GM12801 (cell line): ENCODE measurements at regions not wholly inside any gene's neighbourhood (a gene's known extent, or its start where the extent isn't known, plus 50 kb on each side); places are given as distances from the start of the nearest gene placed in this dataset.

Source experiments
- TF ChIP-seq, protein P1 (sequence below): IDR thresholded peaks from one replicate; pipeline ENCODE4 v1.5.1; 2011; ENCODE audit warnings: control low read depth; ENCODE audit not compliant: insufficient read length; ENCODE audit errors: extremely low read depth

DNA sequence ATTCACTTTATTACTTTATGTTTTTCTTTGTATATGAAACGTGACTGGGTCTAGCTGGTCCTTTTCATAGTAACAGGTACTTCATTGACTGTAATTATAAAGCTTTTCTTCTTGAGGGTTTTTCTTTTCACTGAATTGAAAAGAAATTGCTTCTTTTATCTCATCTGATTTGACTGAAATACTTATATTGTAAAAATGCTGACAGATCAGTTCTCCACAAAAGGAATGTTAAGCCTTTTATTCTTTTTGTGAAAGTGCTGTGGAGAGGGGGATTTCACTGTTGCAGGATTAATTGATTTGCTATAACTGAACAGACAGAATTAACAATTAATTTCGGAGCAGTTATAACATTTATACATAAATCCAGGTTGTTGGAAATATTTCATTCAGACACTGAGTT, 2043.6 kb upstream of the C9orf72 start:
- TF ChIP-seq, protein P1, sequence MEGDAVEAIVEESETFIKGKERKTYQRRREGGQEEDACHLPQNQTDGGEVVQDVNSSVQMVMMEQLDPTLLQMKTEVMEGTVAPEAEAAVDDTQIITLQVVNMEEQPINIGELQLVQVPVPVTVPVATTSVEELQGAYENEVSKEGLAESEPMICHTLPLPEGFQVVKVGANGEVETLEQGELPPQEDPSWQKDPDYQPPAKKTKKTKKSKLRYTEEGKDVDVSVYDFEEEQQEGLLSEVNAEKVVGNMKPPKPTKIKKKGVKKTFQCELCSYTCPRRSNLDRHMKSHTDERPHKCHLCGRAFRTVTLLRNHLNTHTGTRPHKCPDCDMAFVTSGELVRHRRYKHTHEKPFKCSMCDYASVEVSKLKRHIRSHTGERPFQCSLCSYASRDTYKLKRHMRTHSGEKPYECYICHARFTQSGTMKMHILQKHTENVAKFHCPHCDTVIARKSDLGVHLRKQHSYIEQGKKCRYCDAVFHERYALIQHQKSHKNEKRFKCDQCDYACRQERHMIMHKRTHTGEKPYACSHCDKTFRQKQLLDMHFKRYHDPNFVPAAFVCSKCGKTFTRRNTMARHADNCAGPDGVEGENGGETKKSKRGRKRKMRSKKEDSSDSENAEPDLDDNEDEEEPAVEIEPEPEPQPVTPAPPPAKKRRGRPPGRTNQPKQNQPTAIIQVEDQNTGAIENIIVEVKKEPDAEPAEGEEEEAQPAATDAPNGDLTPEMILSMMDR = no peak

DNA sequence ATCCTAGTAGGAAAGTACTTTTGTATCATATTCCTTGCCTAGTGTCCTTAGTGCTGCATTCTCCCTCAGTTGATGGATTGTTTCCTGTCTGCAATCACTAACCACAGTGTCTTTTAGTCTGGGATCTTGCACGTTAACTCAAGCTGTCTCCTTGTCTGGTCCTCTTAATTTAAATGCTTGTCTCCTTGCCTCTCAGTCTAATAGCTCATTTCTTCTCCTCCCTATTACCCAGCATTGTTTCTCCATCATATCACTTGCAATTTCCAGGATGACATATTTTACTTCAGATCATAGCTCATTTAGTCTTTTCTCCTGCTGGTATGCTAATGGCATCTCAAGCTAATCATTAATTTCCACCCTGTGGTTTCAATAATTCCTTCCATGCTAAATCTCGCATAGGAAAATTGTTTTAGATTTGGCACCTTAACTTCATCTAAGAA, 2052.0 kb upstream of the C9orf72 start:
- TF ChIP-seq, protein P1 = no peak

DNA sequence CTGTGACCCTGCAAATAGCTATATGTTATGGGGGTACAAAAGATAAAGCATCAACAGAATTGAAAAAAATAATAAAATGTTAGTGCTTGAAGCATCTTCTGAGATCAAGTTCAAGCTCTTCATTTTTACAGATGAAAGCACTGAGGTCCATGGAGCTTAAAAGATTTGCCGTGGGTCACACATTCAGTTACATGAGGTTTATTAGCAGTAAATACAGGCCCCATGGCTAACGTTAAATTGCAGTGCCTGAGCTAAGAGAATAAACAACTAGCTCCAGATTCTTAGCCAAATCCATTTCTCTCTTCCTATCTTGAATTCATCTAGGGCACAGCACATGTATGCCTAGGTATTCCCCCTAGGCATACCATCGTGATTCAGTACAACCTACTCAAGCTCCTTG, 2052.7 kb upstream of the C9orf72 start:
- TF ChIP-seq, protein P1 = no peak

DNA sequence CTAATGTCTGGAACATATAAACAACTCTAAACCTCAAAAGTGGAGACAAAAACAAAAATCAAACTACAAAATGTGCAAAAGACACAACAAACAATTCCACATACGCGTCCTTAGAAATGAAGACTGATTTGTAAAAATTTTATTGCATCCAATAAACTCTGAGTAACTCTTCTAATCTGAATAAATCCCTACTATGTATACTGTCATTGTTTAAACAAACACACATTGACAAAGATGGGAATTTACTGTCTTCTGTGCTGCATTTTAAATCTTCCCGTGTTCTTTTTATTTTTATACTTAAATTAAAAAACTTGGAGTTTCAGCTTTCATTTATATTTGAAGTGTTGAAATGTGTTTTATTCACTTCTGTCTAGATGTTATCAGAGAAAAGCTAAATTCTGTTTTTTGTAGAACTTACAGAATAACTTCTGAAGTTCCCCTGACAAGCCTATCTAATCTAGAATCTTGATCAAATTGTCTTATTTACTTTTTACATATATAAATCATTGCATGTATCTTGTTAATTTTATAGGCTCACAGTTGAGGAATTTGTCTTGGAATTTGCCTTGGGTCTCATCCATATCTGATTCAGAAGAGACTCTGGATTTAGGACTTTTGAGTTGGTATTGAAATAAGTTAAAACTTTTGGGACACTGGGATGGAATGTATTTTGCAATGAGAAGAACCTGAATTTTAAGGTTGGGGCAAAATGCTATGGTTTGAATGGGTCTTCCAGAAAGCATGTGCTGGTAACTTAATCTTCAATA, 2064.4 kb upstream of the C9orf72 start:
- TF ChIP-seq, protein P1 = no peak

DNA sequence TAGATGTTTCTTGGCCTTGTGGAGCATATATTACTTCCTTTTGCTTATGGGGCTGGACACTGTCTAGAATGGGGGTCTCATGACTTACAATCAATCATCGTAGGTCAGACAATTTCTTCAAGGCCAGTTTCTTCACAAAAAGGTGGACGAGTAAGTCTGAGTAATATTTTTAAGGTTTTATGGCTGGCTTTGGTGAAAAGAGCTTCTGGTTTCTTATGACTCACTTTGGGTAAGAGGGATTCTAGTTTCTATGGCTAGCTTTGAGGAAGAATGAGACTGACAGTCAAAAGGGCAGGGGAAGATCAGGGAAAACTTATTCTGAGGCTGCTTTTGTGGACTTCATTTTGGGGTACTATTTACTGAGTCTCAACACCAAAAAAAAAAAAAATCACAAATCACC, 2067.2 kb upstream of the C9orf72 start:
- TF ChIP-seq, protein P1 = no peak

DNA sequence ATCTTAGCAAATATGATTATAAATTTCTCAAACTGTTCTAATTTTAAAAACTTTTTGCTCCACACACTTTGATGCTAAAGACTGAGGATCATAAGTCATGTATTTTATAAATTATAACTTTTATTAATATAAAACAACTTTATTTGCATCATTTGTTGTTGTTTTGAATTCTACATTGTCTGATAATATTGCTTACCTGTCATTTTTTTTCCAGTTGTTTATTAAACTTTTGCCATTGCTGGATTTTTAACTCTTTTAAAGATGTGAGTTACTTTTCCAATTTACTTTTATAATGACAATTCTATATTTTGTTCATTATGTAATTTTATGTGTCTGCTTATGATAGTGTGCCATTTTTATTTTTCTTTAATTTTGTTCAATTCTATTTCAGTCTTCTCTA, 2071.2 kb upstream of the C9orf72 start:
- TF ChIP-seq, protein P1 = no peak

DNA sequence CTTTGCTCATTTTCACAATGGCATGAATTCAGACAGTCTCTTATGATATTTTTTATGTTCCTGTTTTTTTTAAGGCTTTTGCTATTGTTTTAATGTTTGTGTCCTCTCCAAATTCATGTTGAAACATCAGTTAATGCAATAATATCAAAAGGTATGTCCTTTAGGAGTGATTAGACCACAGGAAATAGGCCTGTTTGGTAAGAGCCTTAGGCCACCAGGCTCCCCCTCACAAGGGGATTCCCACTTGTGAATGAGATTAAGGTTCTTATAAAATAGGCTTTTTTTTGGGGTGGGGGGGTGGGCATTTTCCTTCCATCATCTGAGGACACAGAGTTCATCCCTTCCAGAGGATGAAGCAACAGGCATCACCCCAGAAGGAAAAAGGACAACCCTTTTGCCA, 2074.2 kb upstream of the C9orf72 start:
- TF ChIP-seq, protein P1 = no peak
